G401.6 (cell line): ENCODE measurements at regions not wholly inside any gene's neighbourhood (a gene's known extent, or its start where the extent isn't known, plus 50 kb on each side); places are given as distances from the start of the nearest gene placed in this dataset.
"Not testable (repeated sequence)": the region's sequence is repeated elsewhere in the genome, so short reads cannot be mapped to it uniquely, and the experiment has no call there.

Experiments used
- FAIRE-seq: peaks from 2 replicates; lab custom pipeline; 2012; peaks lifted over from hg19 to GRCh38; lab: Jason Lieb, UNC

GRCh38 chr5:112574536-112574935, 155.5 kb upstream of the EPB41L4A start:
- FAIRE-seq, result no peak

- FAIRE-seq, result no peak
These were observed 157.3 kb upstream of the EPB41L4A start for GRCh38 chr5:112576298-112576925.

GRCh38 chr5:112579599-112580170, 158.0 kb upstream of the APC start:
- no peak for FAIRE-seq

- FAIRE-seq, result no peak
These were observed 155.8 kb upstream of the APC start for GRCh38 chr5:112581811-112582320.

GRCh38 chr5:112583166-112583565, 154.5 kb upstream of the APC start:
- FAIRE-seq, result no peak

- no peak for FAIRE-seq
These were observed 152.9 kb upstream of the APC start for GRCh38 chr5:112584781-112585180.

- no peak for FAIRE-seq
These were observed 151.1 kb upstream of the APC start for GRCh38 chr5:112586596-112587062.

- FAIRE-seq, result not testable (repeated sequence)
These were observed 146.8 kb upstream of the APC start for GRCh38 chr5:112590858-112591257.

- FAIRE-seq, result no peak
These were observed 143.4 kb upstream of the APC start for GRCh38 chr5:112594095-112594850.

GRCh38 chr5:112594941-112595340, 142.7 kb upstream of the APC start:
- FAIRE-seq, result no peak

- no peak for FAIRE-seq
These were observed 139.9 kb upstream of the APC start for GRCh38 chr5:112597831-112598230.

GRCh38 chr5:112600510-112600909, 137.2 kb upstream of the APC start:
- not testable (repeated sequence) for FAIRE-seq

GRCh38 chr5:112604732-112605630, 132.7 kb upstream of the APC start:
- FAIRE-seq, result no peak

GRCh38 chr5:112608975-112609374, 128.7 kb upstream of the APC start:
- no peak for FAIRE-seq

GRCh38 chr5:112612663-112613062, 125.0 kb upstream of the APC start:
- no peak for FAIRE-seq

- FAIRE-seq, result no peak
These were observed 123.4 kb upstream of the APC start for GRCh38 chr5:112614285-112614684.

- FAIRE-seq, result no peak
These were observed 122.7 kb upstream of the APC start for GRCh38 chr5:112614986-112615385.

GRCh38 chr5:112616812-112617547, 120.7 kb upstream of the APC start:
- FAIRE-seq, result no peak

- FAIRE-seq, result no peak
These were observed 112.4 kb upstream of the APC start for GRCh38 chr5:112625246-112625645.

GRCh38 chr5:112625689-112626438, 111.8 kb upstream of the APC start:
- no peak for FAIRE-seq

- FAIRE-seq, result no peak
These were observed 111.0 kb upstream of the APC start for GRCh38 chr5:112626715-112627114.
